ENCODE measurements at regions not wholly inside any gene's neighbourhood (a gene's known extent, or its start where the extent isn't known, plus 50 kb on each side); places are given as distances from the start of the nearest gene placed in this dataset.

- no peak overlapping the region for H3K27ac ChIP-seq (ENCODE audit: insufficient read depth, low read length)
- H3K9ac ChIP-seq (ENCODE audit: insufficient read depth, low read length): no peak overlapping the region
- H3K27me3 ChIP-seq (ENCODE audit: control insufficient read depth, insufficient read depth, low read length): no peaks in the 10 kb centered on the region
- H3K4me2 ChIP-seq (ENCODE audit: extremely low read depth, insufficient read depth, low read length): no peak overlapping the region
- DNase-seq (ENCODE audit: low read depth in 2 of 2): no peak
- H3K4me3 ChIP-seq (replicated peaks in 1 of 4; ENCODE audit: control extremely low read depth in 1 of 4, insufficient read depth in 1 of 4, low read depth in 3 of 4, low read length in 4 of 4): no peak overlapping the region
- H3K4me1 ChIP-seq (ENCODE audit: control insufficient read depth, extremely low read depth, insufficient read depth, low read length): no peaks in the 10 kb centered on the region
- no peaks in the 10 kb centered on the region for H3K9me3 ChIP-seq (ENCODE audit: control insufficient read depth, insufficient read depth, low read depth, low read length)
- H3K36me3 ChIP-seq (ENCODE audit: control insufficient read depth, insufficient read depth, low read length): no peaks in the 10 kb centered on the region
- H3K79me2 ChIP-seq (ENCODE audit: control insufficient read depth, insufficient read depth, low read length): no peaks in the 10 kb centered on the region
- no peak overlapping the region for H2AFZ ChIP-seq (ENCODE audit: low read length)
- no peaks in the 10 kb centered on the region for H4K20me1 ChIP-seq (ENCODE audit: control insufficient read depth, extremely low read depth, insufficient read depth, low read length)
- TF ChIP-seq EZH2 (IDR thresholded peaks at IDR 0.05; ENCODE audit: low read length, missing control alignments) (no peak), CTCF (conservative IDR thresholded peaks at IDR 0.05 in 1 of 2, IDR thresholded peaks at IDR 0.05 in 1 of 2; ENCODE audit: low read depth in 1 of 2, low read length in 2 of 2) (no peak)
Measured at GRCh38 chr13:22152751-22153150, 481.9 kb downstream of the FGF9 start.

- Histone ChIP-seq H3K27me3 (ENCODE audit: control insufficient read depth, insufficient read depth, low read length) (no peaks in the 10 kb centered on the region), H3K79me2 (ENCODE audit: control insufficient read depth, insufficient read depth, low read length) (no peaks in the 10 kb centered on the region), H3K36me3 (ENCODE audit: control insufficient read depth, insufficient read depth, low read length) (no peaks in the 10 kb centered on the region), H3K4me2 (ENCODE audit: extremely low read depth, insufficient read depth, low read length) (no peak overlapping the region), H3K4me1 (ENCODE audit: control insufficient read depth, extremely low read depth, insufficient read depth, low read length) (no peaks in the 10 kb centered on the region), H3K9me3 (ENCODE audit: control insufficient read depth, insufficient read depth, low read depth, low read length) (no peaks in the 10 kb centered on the region), H3K4me3 (replicated peaks in 1 of 4; ENCODE audit: control extremely low read depth in 1 of 4, insufficient read depth in 1 of 4, low read depth in 3 of 4, low read length in 4 of 4) (no peak overlapping the region), H2AFZ (ENCODE audit: low read length) (no peak overlapping the region), H4K20me1 (ENCODE audit: control insufficient read depth, extremely low read depth, insufficient read depth, low read length) (no peaks in the 10 kb centered on the region), H3K27ac (ENCODE audit: insufficient read depth, low read length) (no peak overlapping the region), H3K9ac (ENCODE audit: insufficient read depth, low read length) (no peak overlapping the region)
- TF ChIP-seq CTCF (conservative IDR thresholded peaks at IDR 0.05 in 1 of 2, IDR thresholded peaks at IDR 0.05 in 1 of 2; ENCODE audit: low read depth in 1 of 2, low read length in 2 of 2) (no peak), EZH2 (IDR thresholded peaks at IDR 0.05; ENCODE audit: low read length, missing control alignments) (no peak)
- no peak for DNase-seq (ENCODE audit: low read depth in 2 of 2)
Measured at GRCh38 chr13:22154041-22154440, 483.2 kb downstream of the FGF9 start.

GRCh38 chr13:22161871-22162270, 491.0 kb downstream of the FGF9 start:
- Histone ChIP-seq H3K9ac (ENCODE audit: insufficient read depth, low read length) (no peak overlapping the region), H3K27me3 (ENCODE audit: control insufficient read depth, insufficient read depth, low read length) (no peaks in the 10 kb centered on the region), H3K4me3 (replicated peaks in 1 of 4; ENCODE audit: control extremely low read depth in 1 of 4, insufficient read depth in 1 of 4, low read depth in 3 of 4, low read length in 4 of 4) (no peak overlapping the region), H3K36me3 (ENCODE audit: control insufficient read depth, insufficient read depth, low read length) (no peaks in the 10 kb centered on the region), H3K9me3 (ENCODE audit: control insufficient read depth, insufficient read depth, low read depth, low read length) (no peaks in the 10 kb centered on the region), H3K79me2 (ENCODE audit: control insufficient read depth, insufficient read depth, low read length) (no peaks in the 10 kb centered on the region), H3K27ac (ENCODE audit: insufficient read depth, low read length) (no peak overlapping the region), H3K4me1 (ENCODE audit: control insufficient read depth, extremely low read depth, insufficient read depth, low read length) (no peaks in the 10 kb centered on the region), H2AFZ (ENCODE audit: low read length) (no peak overlapping the region), H4K20me1 (ENCODE audit: control insufficient read depth, extremely low read depth, insufficient read depth, low read length) (no peaks in the 10 kb centered on the region), H3K4me2 (ENCODE audit: extremely low read depth, insufficient read depth, low read length) (no peak overlapping the region)
- TF ChIP-seq CTCF (conservative IDR thresholded peaks at IDR 0.05 in 1 of 2, IDR thresholded peaks at IDR 0.05 in 1 of 2; ENCODE audit: low read depth in 1 of 2, low read length in 2 of 2) (no peak), EZH2 (IDR thresholded peaks at IDR 0.05; ENCODE audit: low read length, missing control alignments) (no peak)
- no peak for DNase-seq (ENCODE audit: low read depth in 2 of 2)
